K562 (cell line): ENCODE measurements at regions not wholly inside any gene's neighbourhood (a gene's known extent, or its start where the extent isn't known, plus 50 kb on each side); places are given as distances from the start of the nearest gene placed in this dataset.

ENCODE experiments used
- ATAC-seq: fragments of 200-7000 bp; cut with Tn5 transposase; 3 replicates; pipeline ENCODE4 v1.9.1; 2020; ENCODE audit warnings: moderate library complexity
- BruUV-seq: library from RNA; stranded (reverse); fragments of 400-500 nt; replicated peaks from 2 replicates; lab custom pipeline; 2021; lab: Mats Ljungman, UMichigan
- CTCF ChIA-PET: fragments of 300-600 bp; formaldehyde crosslinking; extraction: SDS; loops from one replicate; lab custom pipeline; 2021; ENCODE audit warnings: low intra/inter-chr PET ratio; lab: Yijun Ruan, JAX
- POLR2A ChIA-PET: fragments of 300-600, 350-650 bp; sonication (Branson Sonifier 250); formaldehyde crosslinking; extraction: SDS; loops from one replicate; lab custom pipeline; 2021; ENCODE audit warnings: antibody characterized with exemption, inconsistent platforms; lab: Yijun Ruan, JAX
- DNase-seq, 4 experiments: peaks; one replicate each; pipeline versions ENCODE4 v3.0.0 to v3.0.0-alpha.2; 2011 to 2018; ENCODE audit warnings: low spot score in 3 of 4, mixed read lengths in 3 of 4; ENCODE audit errors: extremely low read depth in 1 of 4
- FAIRE-seq: peaks from 2 replicates; lab custom pipeline; 2011; peaks lifted over from hg19 to GRCh38; lab: Jason Lieb, UNC
- H2AFZ ChIP-seq: 2 replicates; pipeline ENCODE4 v1.6.0; 2011; ENCODE audit warnings: low read depth, low read length, control low read depth, inconsistent platforms
- H3K27ac ChIP-seq: fragments of 200-600 bp; 3 replicates; pipeline ENCODE4 v1.8.0; 2011; ENCODE audit warnings: low read depth, mild to moderate bottlenecking, control low read depth, inconsistent platforms, low read length, moderate library complexity, mixed read lengths; ENCODE audit errors: extremely low read depth
- H3K27me3 ChIP-seq, 2 experiments: fragments of 300-600 bp in 1 of 2; 2 replicates in 1 of 2; 3 replicates in 1 of 2; pipeline versions ENCODE4 v1.6.0 to v1.8.0; 2011; ENCODE audit warnings: inconsistent platforms in 2 of 2, low read length in 2 of 2, mild to moderate bottlenecking in 1 of 2, mixed read lengths in 1 of 2, moderate library complexity in 1 of 2; ENCODE audit not compliant: control insufficient read depth in 2 of 2, insufficient read depth in 2 of 2
- H3K36me3 ChIP-seq: fragments of 300-600 bp; 3 replicates; pipeline ENCODE4 v1.8.0; 2011; ENCODE audit warnings: mild to moderate bottlenecking, low read length, inconsistent platforms; ENCODE audit not compliant: control insufficient read depth, insufficient read depth
- H3K4me1 ChIP-seq, 2 experiments: fragments of 200-600 bp in 1 of 2; replicated peaks in 1 of 2; 2 replicates in 1 of 2; 3 replicates in 1 of 2; pipeline versions ENCODE4 v1.5.1 to v1.8.0; 2011; ENCODE audit warnings: inconsistent platforms in 2 of 2, low read length in 2 of 2, mild to moderate bottlenecking in 1 of 2, mixed read lengths in 1 of 2, moderate library complexity in 1 of 2; ENCODE audit not compliant: control insufficient read depth in 2 of 2, insufficient read depth in 2 of 2
- H3K4me2 ChIP-seq: 2 replicates; pipeline ENCODE4 v1.6.1; 2011; ENCODE audit warnings: low read length, control low read depth, inconsistent platforms, mixed read lengths; ENCODE audit not compliant: insufficient read depth
- H3K4me3 ChIP-seq: fragments of 200-600 bp; sonication (generic), shearing (Covaris generic); 2 replicates; pipeline ENCODE4 v1.5.1; 2016; ENCODE audit warnings: control low read depth, inconsistent platforms
- H3K79me2 ChIP-seq: fragments of 200-600 bp; 3 replicates; pipeline ENCODE4 v1.8.0; 2011; ENCODE audit warnings: low read length, inconsistent platforms; ENCODE audit not compliant: control insufficient read depth, insufficient read depth
- H3K9ac ChIP-seq, 2 experiments: 2 replicates each; pipeline versions ENCODE4 v1.6.0 to v1.6.1; 2011; ENCODE audit warnings: low read depth in 2 of 2, low read length in 2 of 2, control low read depth in 1 of 2, inconsistent platforms in 1 of 2, mild to moderate bottlenecking in 1 of 2, mixed read lengths in 1 of 2; ENCODE audit not compliant: insufficient read depth in 1 of 2
- H3K9me1 ChIP-seq: one replicate; pipeline ENCODE4 v1.6.0; 2011; ENCODE audit warnings: inconsistent platforms, mild to moderate bottlenecking, low read length, moderate library complexity; ENCODE audit not compliant: control insufficient read depth, insufficient read depth
- H3K9me3 ChIP-seq: replicated peaks from 2 replicates; pipeline ENCODE4 v1.5.1; 2011; ENCODE audit warnings: low read depth, low read length, inconsistent platforms; ENCODE audit not compliant: control insufficient read depth, insufficient read depth
- H4K20me1 ChIP-seq: replicated peaks from 2 replicates; pipeline ENCODE4 v1.6.1; 2011; ENCODE audit warnings: low read length, inconsistent platforms, mixed read lengths; ENCODE audit not compliant: control insufficient read depth, insufficient read depth
- BHLHE40 ChIP-seq: IDR thresholded peaks from 2 replicates; pipeline ENCODE4 v1.6.1; 2011; ENCODE audit warnings: low read length, improper control_type of control experiment
- GTF2A2 ChIP-seq: IDR thresholded peaks from 2 replicates; pipeline ENCODE4 v1.6.1; 2016; ENCODE audit warnings: mild to moderate bottlenecking, missing genetic modification characterization, missing compliant biosample characterization
- HDAC2 ChIP-seq: fragments of 450-650 bp; IDR thresholded peaks from 2 replicates; pipeline ENCODE4 v1.6.1; 2016; ENCODE audit warnings: mild to moderate bottlenecking
- JUNB ChIP-seq: fragments of 450-650 bp; formaldehyde crosslinking; conservative IDR thresholded peaks from 2 replicates; pipeline ENCODE4 v1.4.0; 2020; ENCODE audit warnings: mild to moderate bottlenecking
- KAT2B ChIP-seq: IDR thresholded peaks from one replicate; pipeline ENCODE4 v1.6.1; 2012; ENCODE audit warnings: low read depth, mild to moderate bottlenecking, control low read depth, inconsistent platforms, low read length, moderate library complexity
- OTX1 ChIP-seq: fragments of 450-650 bp; formaldehyde crosslinking; IDR thresholded peaks from 2 replicates; pipeline ENCODE4 v1.4.0; 2022; ENCODE audit warnings: mild to moderate bottlenecking
- SAFB2 ChIP-seq: fragments of 200-400 bp; formaldehyde crosslinking; IDR thresholded peaks from 2 replicates; pipeline ENCODE4 v1.6.1; 2018; ENCODE audit warnings: borderline replicate concordance, low read length, low read depth, moderate library complexity; ENCODE audit not compliant: severe bottlenecking
- ZBTB1 ChIP-seq: sonication (generic); formaldehyde crosslinking; IDR thresholded peaks from 2 replicates; pipeline ENCODE4 v1.8.1; 2023; ENCODE audit warnings: missing genetic modification reagents, low read depth, mild to moderate bottlenecking, borderline replicate concordance
- ZNF212 ChIP-seq: fragments of 450-650 bp; formaldehyde crosslinking; IDR thresholded peaks from 2 replicates; pipeline ENCODE4 v1.4.0; 2020; ENCODE audit warnings: mild to moderate bottlenecking
- ZNF79 ChIP-seq: fragments of 250-450 bp; sonication (Bioruptor Pico); IDR thresholded peaks from 2 replicates; pipeline ENCODE4 v1.4.0; 2020; ENCODE audit warnings: low read depth, mild to moderate bottlenecking, moderate library complexity
- WGBS: fragments of 100-300 bp; shearing (Covaris generic); methylation state at CpG from one replicate; pipeline ENCODE4 v1.1.6; 2016; ENCODE audit warnings: low coverage, mixed read lengths; ENCODE audit not compliant: insufficient coverage; ENCODE audit errors: missing lambda C conversion rate; 5-methylcytosine and 5-hydroxymethylcytosine counted together
- in situ Hi-C: fragments of 300-500 bp; cut with MboI; formaldehyde crosslinking; loops from 4 replicates; pipeline ENCODE4 v1.15.0; 2018; ENCODE audit warnings: inconsistent platforms, mixed read lengths
- intact Hi-C: fragments of 100-400 bp; cut with micrococcal nuclease; formaldehyde crosslinking; loops from 2 replicates; pipeline ENCODE4 v1.14.2; 2022
- TF ChIP-seq, protein P1 (sequence below), 2 experiments: fragments of 150-350 bp in 1 of 2; IDR thresholded peaks; 2 replicates each; pipeline ENCODE4 v1.6.1; 2012 to 2016; ENCODE audit warnings: low read depth in 2 of 2, low read length in 2 of 2, mild to moderate bottlenecking in 1 of 2, moderate library complexity in 1 of 2
- TF ChIP-seq, protein P2 (sequence below): IDR thresholded peaks from 2 replicates; pipeline ENCODE4 v1.6.1; 2011; ENCODE audit warnings: borderline replicate concordance, low read depth, mild to moderate bottlenecking, moderate library complexity, low read length; ENCODE audit not compliant: insufficient read depth, poor library complexity, severe bottlenecking

GRCh38 chr3:102841866-102842265, 407.1 kb downstream of the ZPLD1 start (continued):
- TF ChIP-seq JUNB (CRISPR knock-in tag), result no peak

- no peaks in the 10 kb centered on the region for H4K20me1 ChIP-seq
- DNase-seq (no peak), ATAC-seq (no peak), FAIRE-seq (no peak)
- POLR2A ChIA-PET, result no interaction called here
- H3K4me3 ChIP-seq, result no peak overlapping the region
- intact Hi-C loops (no loop called here), in situ Hi-C loops (no loop called here)
- 0% methylated on average over 2 of the region's 2 CpGs for WGBS
- no peaks in the 10 kb centered on the region for H3K36me3 ChIP-seq
- no peaks in the 10 kb centered on the region for H3K27me3 ChIP-seq
- H3K4me1 ChIP-seq, result no peaks in the 10 kb centered on the region
- H3K27ac ChIP-seq, result no peak overlapping the region
- no peaks in the 10 kb centered on the region for H3K9me1 ChIP-seq
- no peak overlapping the region for H3K9ac ChIP-seq
- no peak overlapping the region for H3K4me2 ChIP-seq
- CTCF ChIA-PET, result no interaction called here
- H3K79me2 ChIP-seq, result no peaks in the 10 kb centered on the region
- no TSS peak for BruUV-seq
- no peak overlapping the region for H2AFZ ChIP-seq
- H3K9me3 ChIP-seq, result no peaks in the 10 kb centered on the region
- TF ChIP-seq SAFB2 (no peak), OTX1 (CRISPR knock-in tag) (no peak), ZBTB1 (CRISPR knock-in tag) (no peak), ZNF212 (CRISPR knock-in tag) (no peak), KAT2B (no peak), ZNF79 (CRISPR knock-in tag) (no peak), HDAC2 (no peak), GTF2A2 (tag) (no peak), BHLHE40 (no peak)
- TF ChIP-seq, protein P1, sequence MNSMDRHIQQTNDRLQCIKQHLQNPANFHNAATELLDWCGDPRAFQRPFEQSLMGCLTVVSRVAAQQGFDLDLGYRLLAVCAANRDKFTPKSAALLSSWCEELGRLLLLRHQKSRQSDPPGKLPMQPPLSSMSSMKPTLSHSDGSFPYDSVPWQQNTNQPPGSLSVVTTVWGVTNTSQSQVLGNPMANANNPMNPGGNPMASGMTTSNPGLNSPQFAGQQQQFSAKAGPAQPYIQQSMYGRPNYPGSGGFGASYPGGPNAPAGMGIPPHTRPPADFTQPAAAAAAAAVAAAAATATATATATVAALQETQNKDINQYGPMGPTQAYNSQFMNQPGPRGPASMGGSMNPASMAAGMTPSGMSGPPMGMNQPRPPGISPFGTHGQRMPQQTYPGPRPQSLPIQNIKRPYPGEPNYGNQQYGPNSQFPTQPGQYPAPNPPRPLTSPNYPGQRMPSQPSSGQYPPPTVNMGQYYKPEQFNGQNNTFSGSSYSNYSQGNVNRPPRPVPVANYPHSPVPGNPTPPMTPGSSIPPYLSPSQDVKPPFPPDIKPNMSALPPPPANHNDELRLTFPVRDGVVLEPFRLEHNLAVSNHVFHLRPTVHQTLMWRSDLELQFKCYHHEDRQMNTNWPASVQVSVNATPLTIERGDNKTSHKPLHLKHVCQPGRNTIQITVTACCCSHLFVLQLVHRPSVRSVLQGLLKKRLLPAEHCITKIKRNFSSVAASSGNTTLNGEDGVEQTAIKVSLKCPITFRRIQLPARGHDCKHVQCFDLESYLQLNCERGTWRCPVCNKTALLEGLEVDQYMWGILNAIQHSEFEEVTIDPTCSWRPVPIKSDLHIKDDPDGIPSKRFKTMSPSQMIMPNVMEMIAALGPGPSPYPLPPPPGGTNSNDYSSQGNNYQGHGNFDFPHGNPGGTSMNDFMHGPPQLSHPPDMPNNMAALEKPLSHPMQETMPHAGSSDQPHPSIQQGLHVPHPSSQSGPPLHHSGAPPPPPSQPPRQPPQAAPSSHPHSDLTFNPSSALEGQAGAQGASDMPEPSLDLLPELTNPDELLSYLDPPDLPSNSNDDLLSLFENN (IDR thresholded peaks at IDR 0.05; ENCODE audit: low read depth in 2 of 2, low read length in 2 of 2), result no peak
- TF ChIP-seq, protein P2, sequence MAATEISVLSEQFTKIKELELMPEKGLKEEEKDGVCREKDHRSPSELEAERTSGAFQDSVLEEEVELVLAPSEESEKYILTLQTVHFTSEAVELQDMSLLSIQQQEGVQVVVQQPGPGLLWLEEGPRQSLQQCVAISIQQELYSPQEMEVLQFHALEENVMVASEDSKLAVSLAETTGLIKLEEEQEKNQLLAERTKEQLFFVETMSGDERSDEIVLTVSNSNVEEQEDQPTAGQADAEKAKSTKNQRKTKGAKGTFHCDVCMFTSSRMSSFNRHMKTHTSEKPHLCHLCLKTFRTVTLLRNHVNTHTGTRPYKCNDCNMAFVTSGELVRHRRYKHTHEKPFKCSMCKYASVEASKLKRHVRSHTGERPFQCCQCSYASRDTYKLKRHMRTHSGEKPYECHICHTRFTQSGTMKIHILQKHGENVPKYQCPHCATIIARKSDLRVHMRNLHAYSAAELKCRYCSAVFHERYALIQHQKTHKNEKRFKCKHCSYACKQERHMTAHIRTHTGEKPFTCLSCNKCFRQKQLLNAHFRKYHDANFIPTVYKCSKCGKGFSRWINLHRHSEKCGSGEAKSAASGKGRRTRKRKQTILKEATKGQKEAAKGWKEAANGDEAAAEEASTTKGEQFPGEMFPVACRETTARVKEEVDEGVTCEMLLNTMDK, result no peak
Observed at GRCh38 chr3:102866845-102867244, 432.0 kb downstream of the ZPLD1 start.
